ENCODE measurements at regions not wholly inside any gene's neighbourhood (a gene's known extent, or its start where the extent isn't known, plus 50 kb on each side); places are given as distances from the start of the nearest gene placed in this dataset.

- TF ChIP-seq POLR2AphosphoS5 (IDR thresholded peaks at IDR 0.05; ENCODE audit: low read depth): no peak
- no peak for TF ChIP-seq CTCF (IDR thresholded peaks at IDR 0.05; ENCODE audit: insufficient read depth, low read length)
- TF ChIP-seq GABPA (IDR thresholded peaks at IDR 0.05; ENCODE audit: low read depth): no peak
- no peak for TF ChIP-seq REST (IDR thresholded peaks at IDR 0.05; ENCODE audit: insufficient replicate concordance, low read depth)
- TF ChIP-seq SPI1 (IDR thresholded peaks at IDR 0.05; ENCODE audit: borderline replicate concordance, low read depth): no peak
These were observed 110.1 kb downstream of the ZBTB18 start for GRCh38 chr1:244161236-244161510.
